Skeletal muscle cell (primary cell): ENCODE measurements at regions not wholly inside any gene's neighbourhood (a gene's known extent, or its start where the extent isn't known, plus 50 kb on each side); places are given as distances from the start of the nearest gene placed in this dataset.
"Not testable (repeated sequence)": the region's sequence is repeated elsewhere in the genome, so short reads cannot be mapped to it uniquely, and the experiment has no call there.

Experiments
- DNase-seq: peaks from one replicate; pipeline ENCODE4 v3.0.0-alpha.2; 2010; ENCODE audit warnings: low read depth
- H3K4me3 ChIP-seq: 2 replicates; pipeline ENCODE4 v1.5.1; 2011; ENCODE audit warnings: low read depth, mild to moderate bottlenecking, control low read depth, low read length, moderate library complexity

DNA sequence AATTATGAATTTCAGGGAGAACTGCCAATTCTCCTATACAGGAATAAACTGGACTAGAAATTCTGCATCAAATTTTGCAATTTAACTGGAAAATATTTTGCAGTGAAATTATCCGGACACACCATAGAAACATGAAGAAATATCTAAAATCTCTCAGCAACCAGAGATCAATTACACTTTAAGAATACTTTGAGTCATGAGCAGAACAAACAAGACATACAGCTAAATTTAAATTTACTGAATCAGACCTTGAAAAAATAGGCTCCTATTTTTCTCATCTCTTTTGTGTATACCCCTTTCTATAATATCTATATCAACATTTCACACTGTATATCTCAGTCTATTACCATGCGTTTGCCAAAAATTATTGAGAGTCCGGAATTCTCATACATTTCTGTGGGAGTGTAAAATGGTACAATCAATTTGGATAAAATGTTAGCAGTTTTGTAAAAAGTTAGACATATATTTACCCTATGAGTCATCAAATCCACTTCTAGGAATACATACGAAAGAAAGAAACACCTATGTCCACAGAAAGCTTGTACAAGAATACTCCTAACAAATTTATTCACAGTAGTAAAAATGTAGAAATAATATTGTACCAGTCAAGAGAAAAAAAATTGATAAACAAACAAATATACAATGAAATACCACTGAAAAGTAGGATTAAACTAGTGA, 593.1 kb upstream of the NECTIN3 start:
- no peak overlapping the region for H3K4me3 ChIP-seq
- no peak for DNase-seq

DNA sequence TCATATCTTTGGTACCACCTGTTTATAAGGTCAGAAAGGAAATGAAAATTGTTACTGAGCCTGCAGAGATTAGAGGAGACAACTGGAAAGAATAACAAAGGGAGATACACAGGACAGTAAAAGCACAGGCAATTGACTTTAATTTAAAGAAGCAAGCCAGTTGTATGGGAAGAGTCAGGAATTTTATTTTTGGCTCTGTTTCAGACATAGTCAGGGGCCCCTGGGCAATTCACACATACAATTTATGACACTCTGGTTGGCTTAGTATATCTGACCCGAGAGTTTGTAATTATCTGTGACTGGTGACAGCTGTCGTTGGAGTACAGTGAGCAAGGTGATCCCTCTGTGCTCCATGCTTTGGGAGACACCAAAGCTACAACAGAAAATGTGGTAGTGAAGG, 591.9 kb upstream of the NECTIN3 start:
- DNase-seq: no peak
- H3K4me3 ChIP-seq: no peak overlapping the region

DNA sequence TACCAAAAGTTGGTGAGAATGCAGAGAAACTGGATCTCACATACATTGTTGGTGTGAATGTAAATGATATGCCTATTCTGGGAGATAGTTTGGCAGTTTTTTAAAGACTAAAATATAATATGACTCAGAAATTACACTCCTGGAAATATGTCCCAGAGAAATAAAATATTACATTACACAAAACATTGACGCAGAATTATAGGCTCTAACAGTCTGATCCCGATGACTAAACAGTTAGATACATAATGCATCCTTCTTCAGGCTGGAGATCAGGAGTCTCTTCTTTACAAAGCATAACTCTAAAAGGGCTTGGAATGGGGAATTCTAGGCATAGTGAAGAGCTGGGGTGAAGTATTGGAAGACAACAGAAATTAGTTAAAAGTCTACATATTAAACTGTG, 586.2 kb upstream of the NECTIN3 start:
- no peak overlapping the region for H3K4me3 ChIP-seq
- DNase-seq: no peak

DNA sequence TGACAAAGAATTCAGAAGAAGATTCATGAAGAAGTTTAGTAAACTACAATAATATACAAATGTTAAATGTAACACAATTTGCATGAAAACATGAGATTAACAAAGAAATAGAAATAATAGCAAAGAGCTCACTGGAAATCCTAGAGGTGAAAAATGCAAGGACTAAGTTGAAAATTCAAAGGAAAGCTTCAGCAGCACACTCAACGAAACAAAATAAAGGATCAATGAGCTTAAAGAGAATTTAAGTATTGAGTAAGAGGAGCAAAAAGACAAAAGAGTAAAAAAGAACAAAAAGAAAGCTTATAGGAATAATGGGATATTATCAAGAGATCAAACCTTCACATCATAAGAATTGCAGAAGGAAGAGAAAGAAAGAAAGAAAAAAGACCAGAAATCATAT, 583.8 kb upstream of the NECTIN3 start:
- DNase-seq: no peak
- no peak overlapping the region for H3K4me3 ChIP-seq

DNA sequence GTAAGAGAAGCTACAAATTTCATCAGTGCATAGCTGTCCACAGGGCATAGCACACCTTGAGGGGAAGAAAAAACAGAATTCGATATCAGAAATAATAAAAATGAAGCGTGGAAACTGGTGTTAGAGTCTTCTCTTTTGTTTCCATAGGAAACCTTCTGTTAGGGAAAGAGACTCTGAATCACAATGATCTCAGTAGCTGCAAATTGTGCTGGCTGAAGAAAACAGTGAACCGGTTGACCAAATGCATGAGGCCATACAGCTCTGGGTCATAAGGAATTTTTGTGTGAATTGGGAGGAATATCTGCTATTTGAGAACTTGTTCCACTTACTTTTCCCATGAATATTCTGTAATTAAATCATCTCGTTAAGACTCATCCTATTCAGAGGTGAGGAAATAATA, 580.2 kb upstream of the NECTIN3 start:
- H3K4me3 ChIP-seq: no peak overlapping the region
- DNase-seq: no peak

DNA sequence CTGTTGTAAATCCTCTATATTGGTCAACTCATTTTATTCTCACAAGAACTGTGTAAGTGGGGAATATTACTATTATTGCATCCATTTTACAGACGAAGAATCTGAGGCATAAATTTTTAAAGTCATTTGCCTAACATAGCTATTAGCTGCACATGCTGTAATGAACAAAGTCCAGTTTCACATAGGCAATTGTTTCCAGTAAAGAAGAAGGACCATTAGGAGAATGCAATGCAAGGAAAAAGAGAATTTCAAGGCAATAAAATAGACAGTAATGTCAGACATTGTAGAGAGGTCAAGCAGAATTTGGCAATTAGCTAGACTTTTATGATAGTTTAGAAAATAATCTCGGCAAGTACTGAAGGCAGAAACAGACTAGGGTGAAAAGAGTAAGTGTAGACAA, 578.7 kb upstream of the NECTIN3 start:
- no peak for DNase-seq
- no peak overlapping the region for H3K4me3 ChIP-seq

DNA sequence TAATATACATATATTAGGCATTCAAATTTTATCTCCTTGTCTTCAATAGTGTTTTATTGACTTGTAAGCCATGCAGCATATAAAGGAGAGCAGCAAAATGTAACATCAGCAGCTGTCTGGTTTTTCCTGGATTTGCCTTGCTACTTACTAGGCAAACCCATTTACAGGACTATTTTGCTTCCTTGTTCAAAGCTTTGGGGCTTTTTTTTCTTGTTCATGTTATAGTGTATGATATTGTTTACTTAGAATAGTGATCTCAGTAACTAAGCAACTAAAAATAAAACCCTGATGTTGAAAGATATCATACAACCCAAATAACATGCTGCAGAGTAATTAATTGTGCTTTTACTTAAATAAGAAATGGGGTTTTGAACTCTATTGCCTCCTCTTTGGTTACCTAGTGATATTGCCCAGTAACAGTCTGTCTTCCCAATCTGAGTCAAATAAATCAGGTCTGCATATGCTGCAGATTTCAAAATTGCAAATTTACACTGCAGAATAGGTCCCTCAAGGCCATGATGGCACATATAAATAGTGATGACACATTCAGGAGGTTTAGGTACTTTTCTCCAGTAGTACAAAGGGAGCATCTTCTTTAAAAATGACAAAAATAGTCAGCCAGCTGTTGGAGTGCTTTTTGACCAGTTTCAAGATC, 578.1 kb upstream of the NECTIN3 start:
- no peak for DNase-seq
- no peak overlapping the region for H3K4me3 ChIP-seq

DNA sequence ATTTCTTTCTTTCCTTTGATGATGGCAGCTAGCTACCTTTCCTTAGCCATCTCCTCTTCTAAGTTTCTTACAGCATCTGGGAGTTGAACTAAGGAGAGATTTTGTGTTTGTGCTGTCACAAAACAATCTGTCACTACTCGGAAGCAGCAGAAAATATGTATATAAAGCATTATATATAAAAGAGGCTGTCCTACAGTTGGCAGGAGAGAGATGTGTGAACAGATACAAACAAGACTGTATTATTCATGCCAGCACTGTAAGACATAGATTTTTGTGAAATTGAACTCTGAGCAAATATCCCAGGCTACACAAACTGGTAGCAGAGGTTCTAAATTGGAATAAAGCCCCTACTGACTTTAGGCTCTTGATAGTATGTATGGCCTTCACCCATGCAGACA, 577.5 kb upstream of the NECTIN3 start:
- no peak overlapping the region for H3K4me3 ChIP-seq
- no peak for DNase-seq

DNA sequence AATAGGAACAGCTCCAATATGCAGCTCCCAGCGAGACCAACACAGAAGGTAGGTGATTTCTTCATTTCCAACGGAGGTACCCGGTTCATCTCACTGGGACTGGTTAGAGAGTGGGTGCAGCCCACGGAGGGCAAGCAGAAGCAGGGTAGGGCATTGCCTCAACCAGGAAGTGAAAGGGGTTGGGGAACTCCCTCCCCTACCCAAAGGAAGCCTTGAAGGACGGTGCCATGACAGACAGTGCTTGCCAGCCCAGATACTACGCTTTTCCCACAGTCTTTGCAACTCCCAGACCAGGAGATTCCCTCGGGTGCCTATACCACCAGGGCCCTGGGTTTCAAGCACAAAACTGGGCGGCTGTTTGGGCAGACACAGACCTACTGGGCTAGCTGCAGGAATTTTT, 576.9 kb upstream of the NECTIN3 start:
- DNase-seq: no peak
- H3K4me3 ChIP-seq: no peak overlapping the region

DNA sequence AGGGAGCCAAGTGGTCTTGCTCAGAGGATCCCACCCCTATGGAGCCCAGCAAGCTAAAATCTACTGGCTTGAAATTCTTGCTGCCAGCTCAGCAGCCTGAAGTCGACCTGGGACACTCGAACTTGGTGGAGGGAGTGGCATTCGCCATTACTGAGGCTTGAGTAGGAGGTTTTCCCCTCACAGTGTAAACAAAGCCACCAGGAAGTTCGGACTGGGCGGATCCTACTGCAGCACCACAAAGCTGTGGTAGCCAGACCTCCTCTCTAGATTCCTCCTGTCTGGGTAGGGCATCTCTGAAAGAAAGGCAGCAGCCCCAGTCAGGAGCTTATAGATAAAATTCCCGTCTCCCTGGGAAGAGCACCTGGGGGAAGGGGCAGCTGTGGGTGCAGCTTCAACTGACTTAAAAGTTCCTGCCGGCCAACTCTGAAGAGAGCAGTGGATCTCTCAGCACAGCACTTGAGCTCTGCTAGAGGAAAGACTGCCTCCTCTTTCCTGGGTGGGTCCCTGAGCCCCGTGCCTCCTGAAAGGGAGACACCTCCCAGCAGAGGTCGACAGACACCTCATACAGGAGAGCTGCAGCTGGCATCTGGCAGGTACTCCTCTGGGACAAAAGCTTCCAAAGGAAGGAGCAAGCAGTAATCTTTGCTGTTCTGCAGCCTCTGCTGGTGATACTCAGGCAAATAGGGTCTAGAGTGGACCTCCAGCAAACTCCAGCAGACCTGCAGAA, 576.3 kb upstream of the NECTIN3 start:
- no peak for DNase-seq
- H3K4me3 ChIP-seq: no peak overlapping the region

DNA sequence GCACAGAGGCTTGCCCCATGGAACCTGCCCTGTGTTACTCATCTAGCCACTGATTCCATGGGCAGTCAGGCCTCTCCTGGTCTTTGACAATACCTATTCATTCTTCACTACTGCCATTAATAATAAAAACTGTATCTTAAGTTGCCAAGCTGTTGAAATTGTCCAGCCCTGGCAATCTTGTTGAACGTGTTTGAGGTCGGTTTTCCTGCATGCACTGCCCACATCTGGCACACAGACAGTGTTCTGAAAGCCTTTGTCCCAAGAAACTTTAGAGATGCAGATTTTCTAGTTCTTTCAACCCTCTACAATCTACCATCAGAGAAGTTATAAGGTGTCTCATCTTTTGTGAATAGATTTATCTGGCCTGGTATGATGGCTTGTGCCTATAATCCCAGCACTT, 567.2 kb upstream of the NECTIN3 start:
- H3K4me3 ChIP-seq: no peak overlapping the region
- no peak for DNase-seq

DNA sequence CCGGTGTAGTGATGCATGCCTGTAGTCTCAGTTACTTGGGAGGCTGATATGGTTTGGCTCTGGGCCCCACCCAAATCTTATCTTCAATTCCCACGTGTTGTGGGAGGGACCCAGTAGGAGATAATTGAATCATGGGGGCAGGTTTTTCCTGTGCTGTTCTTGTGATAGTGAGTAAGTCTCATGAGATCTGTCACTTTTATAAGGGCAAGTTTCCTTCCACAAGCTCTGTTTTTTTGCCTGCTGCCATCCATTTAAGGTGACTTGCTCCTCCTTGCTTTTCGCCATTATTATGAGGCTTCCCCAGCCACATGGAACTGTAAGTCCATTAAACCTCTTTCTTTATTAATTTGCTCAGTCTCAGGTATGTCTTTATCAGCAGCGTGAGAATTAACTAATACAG, 566.7 kb upstream of the NECTIN3 start:
- H3K4me3 ChIP-seq: no peak overlapping the region
- DNase-seq: no peak

DNA sequence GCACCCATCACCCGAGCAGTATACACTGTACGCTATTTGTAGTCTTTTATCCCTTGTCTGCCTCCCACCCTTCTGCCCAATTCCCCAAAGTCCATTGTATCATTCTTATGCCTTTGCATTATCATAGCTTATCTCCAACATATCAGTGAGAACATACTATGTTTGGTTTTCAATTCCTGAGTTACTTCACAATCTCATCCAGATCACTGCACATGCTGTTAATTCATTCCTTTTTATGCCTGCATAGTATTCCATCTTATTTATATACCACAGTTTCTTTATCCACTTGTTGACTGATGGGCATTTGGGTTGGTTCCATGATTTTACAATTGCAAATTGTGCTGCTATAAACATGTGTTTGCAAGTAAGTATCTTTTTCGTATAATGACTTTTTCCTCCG, 564.7 kb upstream of the NECTIN3 start:
- H3K4me3 ChIP-seq: no peak overlapping the region
- DNase-seq: no peak

DNA sequence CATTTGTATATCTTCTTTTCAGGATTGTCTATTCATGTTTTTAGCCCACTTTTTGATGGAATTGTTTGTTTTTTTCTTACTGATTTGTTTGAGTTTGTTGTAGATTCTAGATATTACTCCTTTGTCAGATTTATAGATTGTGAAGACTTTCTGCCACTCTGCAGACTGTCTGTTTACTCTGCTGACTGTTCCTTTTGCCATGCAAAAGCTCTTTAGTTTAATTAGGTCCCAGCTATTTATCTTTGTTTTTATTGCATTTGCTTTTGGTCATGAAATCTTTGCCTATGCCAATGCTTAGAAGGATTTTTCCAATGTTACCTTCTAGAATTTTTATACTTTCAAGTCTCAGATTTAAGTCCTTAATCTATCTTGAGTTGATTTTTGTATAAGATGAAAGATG, 564.0 kb upstream of the NECTIN3 start:
- DNase-seq, H3K4me3 ChIP-seq: not testable (repeated sequence)

DNA sequence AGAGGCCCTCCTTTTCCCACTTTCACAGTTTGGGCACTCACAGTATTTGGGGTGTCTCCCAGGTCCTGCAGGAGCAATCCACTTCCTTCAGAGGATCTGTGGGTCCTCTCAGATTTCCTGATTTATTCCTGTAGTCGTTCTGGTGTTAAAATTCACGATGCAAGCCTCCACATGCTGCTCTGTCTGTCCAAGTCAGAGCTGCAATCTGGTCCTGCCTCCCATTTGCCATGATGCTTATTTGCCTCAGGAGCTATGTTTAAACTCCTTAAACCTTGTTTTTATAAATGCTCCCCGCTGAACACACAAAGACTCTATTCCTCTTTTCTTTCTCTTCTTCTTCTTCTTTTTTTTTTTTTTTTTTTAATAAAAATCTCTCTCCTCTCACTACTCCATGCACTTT, 558.7 kb upstream of the NECTIN3 start:
- no peak for DNase-seq

DNA sequence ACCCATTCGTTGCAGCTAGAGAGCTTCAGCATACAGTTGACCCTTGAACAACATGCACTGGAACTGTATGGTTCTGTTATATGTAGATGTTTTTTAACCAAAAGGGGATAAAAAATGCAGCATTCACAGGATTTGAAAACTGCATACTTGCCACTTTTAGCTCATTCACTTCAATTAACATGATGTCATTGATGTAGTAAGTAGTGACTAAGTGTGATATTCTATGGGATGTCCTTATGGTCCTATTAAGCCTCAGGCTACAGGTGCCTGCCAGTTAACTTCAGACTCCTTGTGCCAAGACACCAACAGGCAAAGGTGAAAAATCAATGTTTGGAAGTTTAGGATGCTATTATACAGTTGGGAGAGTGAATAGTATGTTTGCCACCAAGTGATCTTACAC, 553.6 kb upstream of the NECTIN3 start:
- DNase-seq: no peak
- no peak overlapping the region for H3K4me3 ChIP-seq

More for the DNA sequence above, 558.7 kb upstream of the NECTIN3 start:
- no peak overlapping the region for H3K4me3 ChIP-seq

DNA sequence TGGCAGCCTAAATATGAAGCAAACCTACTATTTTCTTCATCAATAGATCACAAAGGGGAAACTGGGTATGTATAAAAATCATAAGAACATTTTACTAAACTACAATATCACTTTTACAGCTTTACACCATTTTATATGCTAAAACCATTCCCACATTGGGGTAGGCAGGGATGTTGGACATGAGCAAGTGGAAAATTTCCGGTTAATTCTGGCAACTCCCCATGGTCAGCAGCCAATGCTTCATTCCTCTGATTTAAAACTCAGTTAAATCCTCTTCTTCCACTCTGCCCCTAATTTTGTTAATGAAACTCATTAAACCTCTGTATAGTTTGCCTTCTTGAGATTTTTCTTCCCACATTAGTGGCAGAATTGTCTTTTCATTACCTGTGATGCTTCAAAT, 552.5 kb upstream of the NECTIN3 start:
- H3K4me3 ChIP-seq: no peak overlapping the region
- no peak for DNase-seq

DNA sequence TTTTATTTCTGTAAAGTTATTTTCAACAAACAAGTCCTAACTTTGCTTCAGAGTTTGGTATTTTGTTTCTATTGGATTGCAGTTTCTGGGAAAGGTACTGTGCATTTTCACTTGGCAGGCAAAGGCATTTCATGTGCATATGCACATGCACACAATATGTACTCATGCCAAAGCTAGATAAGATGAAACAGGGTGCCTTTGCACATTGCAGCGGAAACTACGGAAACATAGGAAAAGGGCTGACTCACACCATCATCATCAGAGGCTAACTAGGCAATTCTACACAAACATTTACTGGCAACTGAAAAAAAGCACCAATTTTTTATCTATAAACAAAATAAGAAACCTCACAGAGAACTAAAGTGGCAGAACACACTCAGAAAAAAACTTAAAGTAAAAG, 550.6 kb upstream of the NECTIN3 start:
- peak; percentile 91 for DNase-seq
- H3K4me3 ChIP-seq: no peak overlapping the region

DNA sequence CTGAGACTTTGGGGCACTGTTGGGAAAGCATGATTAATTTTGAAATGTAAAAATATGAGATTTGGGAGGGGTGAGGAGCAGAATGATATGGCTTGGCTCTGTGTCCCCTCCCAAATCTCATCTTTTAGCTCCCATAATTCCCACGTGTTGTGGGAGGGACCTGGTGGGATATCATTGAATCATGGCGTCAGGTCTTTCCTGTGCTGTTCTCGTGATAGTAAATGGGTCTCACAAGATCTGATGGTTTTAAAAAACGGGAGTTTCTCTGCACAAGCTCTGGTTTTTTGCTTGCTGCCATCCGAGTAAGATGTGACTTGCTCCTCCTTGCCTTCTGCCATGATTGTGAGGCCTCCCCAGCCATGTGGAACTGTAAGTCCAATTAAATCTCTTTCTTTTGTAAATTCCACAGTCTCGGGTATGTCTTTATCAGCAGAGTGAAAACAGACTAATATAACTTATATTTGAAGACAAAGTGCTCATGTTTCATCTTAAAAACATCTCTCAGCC, 546.0 kb upstream of the NECTIN3 start:
- not testable (repeated sequence) for DNase-seq, H3K4me3 ChIP-seq

DNA sequence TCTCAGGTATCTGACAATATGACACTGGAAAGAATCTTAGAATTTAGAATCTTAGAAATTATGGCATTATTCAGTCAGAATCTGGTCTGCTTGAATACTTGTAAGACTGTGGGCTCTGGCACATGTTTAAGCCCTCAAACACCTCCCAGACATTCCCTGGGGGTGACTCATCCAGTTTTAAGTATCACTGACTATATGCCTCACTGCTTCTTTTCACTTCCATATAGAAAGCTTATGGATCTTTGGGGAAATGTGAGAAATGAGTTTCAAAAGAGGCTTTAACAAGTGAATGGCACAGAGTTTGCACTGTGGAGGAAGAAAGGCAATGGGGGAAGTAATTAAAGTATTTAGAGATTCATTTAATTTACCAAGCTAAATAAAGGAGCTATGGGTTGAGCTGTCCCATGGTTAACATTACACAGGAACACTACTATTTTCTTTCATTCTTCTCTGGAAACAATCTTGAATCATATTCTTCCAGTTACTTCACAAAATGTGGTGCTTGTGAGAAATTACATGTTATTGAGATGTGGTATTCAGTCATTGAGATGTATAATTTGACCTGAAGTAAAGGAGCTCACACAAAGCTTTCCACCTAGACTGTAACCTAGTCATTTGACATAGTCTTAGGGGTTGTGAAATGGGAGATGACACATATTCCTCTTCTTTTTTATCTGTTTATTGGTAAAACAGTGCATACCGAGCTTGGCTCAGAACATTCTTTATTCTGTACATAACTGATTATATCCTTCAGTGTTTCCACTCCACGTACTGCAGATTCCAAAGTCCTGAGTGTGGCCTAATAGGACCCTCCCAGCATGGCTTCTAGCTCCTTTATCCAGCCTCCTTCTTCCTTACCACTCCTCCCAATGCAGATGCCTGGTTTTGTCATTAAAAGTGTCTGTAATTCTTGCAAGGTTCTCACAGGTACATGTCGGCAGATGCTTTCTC, 544.6 kb upstream of the NECTIN3 start:
- H3K4me3 ChIP-seq: no peak overlapping the region
- DNase-seq: peak; percentile 90
